GM13976 (cell line): ENCODE measurements at regions not wholly inside any gene's neighbourhood (a gene's known extent, or its start where the extent isn't known, plus 50 kb on each side); places are given as distances from the start of the nearest gene placed in this dataset.

ENCODE experiments used
- DNase-seq: peaks from one replicate; pipeline ENCODE4 v3.0.0; 2012; ENCODE audit warnings: low spot score
- CTCF ChIP-seq: IDR thresholded peaks from 2 replicates; pipeline ENCODE4 v1.5.1; 2012; ENCODE audit warnings: borderline replicate concordance, mild to moderate bottlenecking; ENCODE audit not compliant: insufficient read depth; ENCODE audit errors: extremely low read depth, missing control alignments, control extremely low read depth
- in situ Hi-C: fragments of 300-500 bp; cut with MboI; formaldehyde crosslinking; loops from one replicate; pipeline ENCODE4 v1.12.0; 2022; ENCODE audit warnings: low sequenced_read_pairs, mixed read lengths, inconsistent platforms; ENCODE audit not compliant: unreplicated experiment

- no peak for TF ChIP-seq CTCF
- no peak for DNase-seq
- in situ Hi-C loops, result no loop called here
Measured at GRCh38 chr7:67398916-67399315, 402.3 kb downstream of the TYW1 start.

- DNase-seq, result no peak
- in situ Hi-C loops, result no loop called here
- TF ChIP-seq CTCF, result no peak
Measured at GRCh38 chr7:67401492-67401891, 404.9 kb downstream of the TYW1 start.

- DNase-seq, result no peak
- no peak for TF ChIP-seq CTCF
- in situ Hi-C loops, result no loop called here
Measured at GRCh38 chr7:67402280-67402679, 405.6 kb downstream of the TYW1 start.

- no peak for TF ChIP-seq CTCF
- in situ Hi-C loops, result no loop called here
- DNase-seq, result no peak
Measured at GRCh38 chr7:67406976-67407375, 410.3 kb downstream of the TYW1 start.

GRCh38 chr7:67407392-67408071 lies 410.9 kb downstream of the TYW1 start:
- no peak for TF ChIP-seq CTCF
- in situ Hi-C loops, result no loop called here
- DNase-seq, result no peak

GRCh38 chr7:67408109-67408508 lies 411.5 kb downstream of the TYW1 start:
- DNase-seq, result no peak
- TF ChIP-seq CTCF, result no peak
- in situ Hi-C loops, result no loop called here
